WTC11 (cell line): ENCODE measurements at regions not wholly inside any gene's neighbourhood (a gene's known extent, or its start where the extent isn't known, plus 50 kb on each side); places are given as distances from the start of the nearest gene placed in this dataset.

Experiments
- ATAC-seq: fragments of 200-7000 bp; cut with Tn5 transposase; 2 replicates; pipeline ENCODE4 v1.10.0; 2021; ENCODE audit warnings: mild to moderate bottlenecking, moderate library complexity
- CTCF ChIA-PET: fragments of 300-600 bp; sonication (Branson Sonifier 250); formaldehyde crosslinking; loops from one replicate; lab custom pipeline; 2021; ENCODE audit warnings: antibody characterized with exemption; lab: Charles Lee
- POLR2A ChIA-PET: fragments of 350-600 bp; sonication (Branson Sonifier 250); formaldehyde crosslinking; loops from one replicate; lab custom pipeline; 2021; ENCODE audit warnings: antibody characterized with exemption; lab: Charles Lee
- DNase-seq: peaks from one replicate; pipeline ENCODE4 v3.0.0; 2021; ENCODE audit warnings: low spot score
- H3K27ac Mint-ChIP-seq: 2 replicates; pipeline ENCODE4 v1.8.0; 2021; ENCODE audit warnings: mixed read lengths
- H3K27me3 Mint-ChIP-seq: 2 replicates; pipeline ENCODE4 v1.8.0; 2021; ENCODE audit warnings: low read depth, mild to moderate bottlenecking, moderate library complexity, mixed read lengths
- H3K36me3 Mint-ChIP-seq: 2 replicates; pipeline ENCODE4 v1.8.0; 2021; ENCODE audit warnings: mixed read lengths
- H3K4me1 Mint-ChIP-seq: 2 replicates; pipeline ENCODE4 v1.8.0; 2022; ENCODE audit warnings: mixed read lengths
- H3K4me3 Mint-ChIP-seq: 2 replicates; pipeline ENCODE4 v1.8.0; 2021; ENCODE audit warnings: mild to moderate bottlenecking, moderate library complexity, mixed read lengths
- H3K9me3 Mint-ChIP-seq: 2 replicates; pipeline ENCODE4 v1.8.0; 2021; ENCODE audit warnings: mixed read lengths
- ATF1 ChIP-seq: sonication (generic); formaldehyde crosslinking; IDR thresholded peaks from 2 replicates; pipeline ENCODE4 v1.8.1; 2023; ENCODE audit warnings: mild to moderate bottlenecking, moderate library complexity, missing genetic modification reagents
- CREB1 ChIP-seq: sonication (generic); formaldehyde crosslinking; IDR thresholded peaks from 2 replicates; pipeline ENCODE4 v1.8.0; 2023; ENCODE audit warnings: mild to moderate bottlenecking, missing genetic modification reagents
- FOXJ3 ChIP-seq: sonication (generic); formaldehyde crosslinking; IDR thresholded peaks from 2 replicates; pipeline ENCODE4 v1.9.0; 2021; ENCODE audit warnings: missing genetic modification reagents, mild to moderate bottlenecking, borderline replicate concordance
- GABPB1 ChIP-seq: sonication (generic); formaldehyde crosslinking; IDR thresholded peaks from 2 replicates; pipeline ENCODE4 v1.8.1; 2023; ENCODE audit warnings: mild to moderate bottlenecking, missing genetic modification reagents
- IRF2 ChIP-seq: sonication (generic); formaldehyde crosslinking; IDR thresholded peaks from 2 replicates; pipeline ENCODE4 v1.8.0; 2022; ENCODE audit warnings: low read depth, missing genetic modification reagents, borderline replicate concordance
- KAT7 ChIP-seq: sonication (generic); formaldehyde crosslinking; IDR thresholded peaks from 2 replicates; pipeline ENCODE4 v1.8.1; 2023; ENCODE audit warnings: missing genetic modification reagents, mild to moderate bottlenecking, borderline replicate concordance
- NFYB ChIP-seq: sonication (generic); formaldehyde crosslinking; conservative IDR thresholded peaks from 2 replicates; pipeline ENCODE4 v1.8.0; 2022; ENCODE audit warnings: low read depth, missing genetic modification reagents
- OVOL2 ChIP-seq: fragments of 250-450 bp; sonication (Bioruptor Pico); IDR thresholded peaks from 2 replicates; pipeline ENCODE4 v1.9.0; 2021; ENCODE audit warnings: mild to moderate bottlenecking, borderline replicate concordance
- SMAD4 ChIP-seq: sonication (generic); formaldehyde crosslinking; IDR thresholded peaks from 2 replicates; pipeline ENCODE4 v1.8.0; 2022; ENCODE audit warnings: mild to moderate bottlenecking, missing genetic modification reagents
- TEAD4 ChIP-seq: sonication (generic); formaldehyde crosslinking; IDR thresholded peaks from 2 replicates; pipeline ENCODE4 v1.8.0; 2022; ENCODE audit warnings: mild to moderate bottlenecking, missing genetic modification reagents
- ZNF416 ChIP-seq: fragments of 250-450 bp; sonication (Bioruptor Pico); IDR thresholded peaks from 2 replicates; pipeline ENCODE4 v1.9.0; 2021; ENCODE audit warnings: mild to moderate bottlenecking, inconsistent platforms
- ZNF423 ChIP-seq: fragments of 250-450 bp; sonication (Bioruptor Pico); IDR thresholded peaks from 2 replicates; pipeline ENCODE4 v2.1.2; 2022; ENCODE audit warnings: mild to moderate bottlenecking, moderate library complexity
- ZNF671 ChIP-seq: fragments of 250-450 bp; sonication (Bioruptor Pico); IDR thresholded peaks from 2 replicates; pipeline ENCODE4 v1.8.0; 2021; ENCODE audit warnings: mild to moderate bottlenecking
- TF ChIP-seq, protein P1 (sequence below): sonication (generic); formaldehyde crosslinking; IDR thresholded peaks from 2 replicates; pipeline ENCODE4 v1.8.1; 2023; ENCODE audit warnings: mild to moderate bottlenecking, missing genetic modification reagents
- TF ChIP-seq, protein P2 (sequence below): fragments of 250-450 bp; sonication (Bioruptor Pico); IDR thresholded peaks from 2 replicates; pipeline ENCODE4 v1.9.0; 2021; ENCODE audit warnings: mild to moderate bottlenecking, borderline replicate concordance
- TF ChIP-seq, protein P3 (sequence below): sonication (generic); formaldehyde crosslinking; IDR thresholded peaks from 2 replicates; pipeline ENCODE4 v1.8.0; 2022; ENCODE audit warnings: mild to moderate bottlenecking, missing genetic modification reagents

DNA sequence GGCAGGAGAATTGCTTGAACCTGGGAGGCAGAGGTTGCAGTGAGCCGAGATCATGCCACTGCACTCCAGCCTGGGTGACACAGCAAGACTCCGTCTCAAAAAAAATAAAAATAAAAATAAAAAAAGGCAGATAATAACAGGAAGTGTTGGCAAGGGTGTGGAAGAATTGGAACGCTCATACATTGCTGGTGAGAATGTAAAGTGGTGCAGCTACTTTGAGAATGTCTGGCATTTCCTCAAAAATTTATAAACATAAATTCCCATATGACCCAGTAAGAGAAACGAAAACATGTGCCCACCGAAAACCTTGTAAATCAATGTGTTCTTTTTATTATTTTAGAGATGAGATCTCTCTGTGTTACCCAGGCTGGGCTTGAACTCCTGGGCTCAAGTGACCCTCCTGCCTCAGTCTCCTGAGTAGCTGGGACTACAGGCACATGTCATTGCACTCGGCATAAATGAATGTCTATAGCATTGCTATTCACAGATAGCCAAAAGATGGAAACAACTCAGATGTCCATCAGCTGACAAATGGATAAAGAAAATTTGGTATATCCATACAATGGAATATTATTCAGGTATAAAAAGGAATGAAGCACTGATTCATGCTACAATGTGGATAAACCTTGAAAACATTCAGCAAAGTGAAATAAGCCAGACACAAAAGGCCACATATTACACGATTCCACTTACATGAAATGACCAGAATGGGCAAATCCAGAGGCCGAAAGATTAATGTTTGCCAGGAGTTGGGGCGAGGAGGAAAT is 63.7 kb upstream of the PLAC1 start:
- TF ChIP-seq, protein P1, sequence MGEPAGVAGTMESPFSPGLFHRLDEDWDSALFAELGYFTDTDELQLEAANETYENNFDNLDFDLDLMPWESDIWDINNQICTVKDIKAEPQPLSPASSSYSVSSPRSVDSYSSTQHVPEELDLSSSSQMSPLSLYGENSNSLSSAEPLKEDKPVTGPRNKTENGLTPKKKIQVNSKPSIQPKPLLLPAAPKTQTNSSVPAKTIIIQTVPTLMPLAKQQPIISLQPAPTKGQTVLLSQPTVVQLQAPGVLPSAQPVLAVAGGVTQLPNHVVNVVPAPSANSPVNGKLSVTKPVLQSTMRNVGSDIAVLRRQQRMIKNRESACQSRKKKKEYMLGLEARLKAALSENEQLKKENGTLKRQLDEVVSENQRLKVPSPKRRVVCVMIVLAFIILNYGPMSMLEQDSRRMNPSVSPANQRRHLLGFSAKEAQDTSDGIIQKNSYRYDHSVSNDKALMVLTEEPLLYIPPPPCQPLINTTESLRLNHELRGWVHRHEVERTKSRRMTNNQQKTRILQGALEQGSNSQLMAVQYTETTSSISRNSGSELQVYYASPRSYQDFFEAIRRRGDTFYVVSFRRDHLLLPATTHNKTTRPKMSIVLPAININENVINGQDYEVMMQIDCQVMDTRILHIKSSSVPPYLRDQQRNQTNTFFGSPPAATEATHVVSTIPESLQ: no peak
- no peak for TF ChIP-seq OVOL2 (CRISPR knock-in tag)
- TF ChIP-seq, protein P2, sequence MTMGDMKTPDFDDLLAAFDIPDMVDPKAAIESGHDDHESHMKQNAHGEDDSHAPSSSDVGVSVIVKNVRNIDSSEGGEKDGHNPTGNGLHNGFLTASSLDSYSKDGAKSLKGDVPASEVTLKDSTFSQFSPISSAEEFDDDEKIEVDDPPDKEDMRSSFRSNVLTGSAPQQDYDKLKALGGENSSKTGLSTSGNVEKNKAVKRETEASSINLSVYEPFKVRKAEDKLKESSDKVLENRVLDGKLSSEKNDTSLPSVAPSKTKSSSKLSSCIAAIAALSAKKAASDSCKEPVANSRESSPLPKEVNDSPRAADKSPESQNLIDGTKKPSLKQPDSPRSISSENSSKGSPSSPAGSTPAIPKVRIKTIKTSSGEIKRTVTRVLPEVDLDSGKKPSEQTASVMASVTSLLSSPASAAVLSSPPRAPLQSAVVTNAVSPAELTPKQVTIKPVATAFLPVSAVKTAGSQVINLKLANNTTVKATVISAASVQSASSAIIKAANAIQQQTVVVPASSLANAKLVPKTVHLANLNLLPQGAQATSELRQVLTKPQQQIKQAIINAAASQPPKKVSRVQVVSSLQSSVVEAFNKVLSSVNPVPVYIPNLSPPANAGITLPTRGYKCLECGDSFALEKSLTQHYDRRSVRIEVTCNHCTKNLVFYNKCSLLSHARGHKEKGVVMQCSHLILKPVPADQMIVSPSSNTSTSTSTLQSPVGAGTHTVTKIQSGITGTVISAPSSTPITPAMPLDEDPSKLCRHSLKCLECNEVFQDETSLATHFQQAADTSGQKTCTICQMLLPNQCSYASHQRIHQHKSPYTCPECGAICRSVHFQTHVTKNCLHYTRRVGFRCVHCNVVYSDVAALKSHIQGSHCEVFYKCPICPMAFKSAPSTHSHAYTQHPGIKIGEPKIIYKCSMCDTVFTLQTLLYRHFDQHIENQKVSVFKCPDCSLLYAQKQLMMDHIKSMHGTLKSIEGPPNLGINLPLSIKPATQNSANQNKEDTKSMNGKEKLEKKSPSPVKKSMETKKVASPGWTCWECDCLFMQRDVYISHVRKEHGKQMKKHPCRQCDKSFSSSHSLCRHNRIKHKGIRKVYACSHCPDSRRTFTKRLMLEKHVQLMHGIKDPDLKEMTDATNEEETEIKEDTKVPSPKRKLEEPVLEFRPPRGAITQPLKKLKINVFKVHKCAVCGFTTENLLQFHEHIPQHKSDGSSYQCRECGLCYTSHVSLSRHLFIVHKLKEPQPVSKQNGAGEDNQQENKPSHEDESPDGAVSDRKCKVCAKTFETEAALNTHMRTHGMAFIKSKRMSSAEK (CRISPR knock-in tag): no peak
- no peak for TF ChIP-seq CREB1 (CRISPR knock-in tag)
- TF ChIP-seq NFYB (CRISPR knock-in tag): no peak
- TF ChIP-seq SMAD4 (CRISPR knock-in tag): no peak
- no peak for TF ChIP-seq ATF1 (CRISPR knock-in tag)
- no peak for TF ChIP-seq IRF2
- TF ChIP-seq ZNF423 (CRISPR knock-in tag): no peak
- TF ChIP-seq FOXJ3: no peak
- TF ChIP-seq ZNF416 (CRISPR knock-in tag): no peak
- TF ChIP-seq GABPB1 (CRISPR knock-in tag): no peak
- no peak for TF ChIP-seq TEAD4 (CRISPR knock-in tag)
- TF ChIP-seq KAT7 (CRISPR knock-in tag): no peak
- no peak for TF ChIP-seq ZNF671 (CRISPR knock-in tag)
- DNase-seq: no peak
- Mint-ChIP-seq H3K4me1 (peaks cover 23% of the 10 kb centered on the region), H3K27ac (no peak overlapping the region), H3K9me3 (peaks cover 6% of the 10 kb centered on the region), H3K36me3 (no peaks in the 10 kb centered on the region), H3K27me3 (no peaks in the 10 kb centered on the region), H3K4me3 (no peak overlapping the region)
- ChIA-PET POLR2A (no interaction called here), CTCF (no interaction called here)
- no peak for ATAC-seq

DNA sequence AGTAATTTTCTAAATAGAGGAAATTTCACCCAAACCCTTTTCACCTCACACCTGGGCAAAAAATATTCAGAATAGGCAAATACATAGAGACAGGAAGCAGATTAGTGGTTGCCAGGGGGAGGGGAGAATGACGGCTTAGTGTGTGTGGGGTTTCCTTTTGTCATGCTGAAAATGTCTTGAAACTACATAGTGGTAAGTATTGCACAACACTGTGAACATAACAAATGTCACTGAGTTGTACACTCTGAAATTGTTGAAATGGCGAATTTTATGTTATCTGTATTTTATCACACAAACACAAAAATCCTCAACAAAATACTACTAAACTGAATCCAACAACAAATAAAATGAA is 60.7 kb upstream of the PLAC1 start:
- DNase-seq (no peak), ATAC-seq (no peak)
- H3K4me1 Mint-ChIP-seq: peaks cover 41% of the 10 kb centered on the region
- H3K4me3 Mint-ChIP-seq: no peak overlapping the region
- no peaks in the 10 kb centered on the region for H3K27me3 Mint-ChIP-seq
- ChIA-PET CTCF (no interaction called here), POLR2A (no interaction called here)
- peaks cover 6% of the 10 kb centered on the region for H3K9me3 Mint-ChIP-seq
- TF ChIP-seq, protein P3, sequence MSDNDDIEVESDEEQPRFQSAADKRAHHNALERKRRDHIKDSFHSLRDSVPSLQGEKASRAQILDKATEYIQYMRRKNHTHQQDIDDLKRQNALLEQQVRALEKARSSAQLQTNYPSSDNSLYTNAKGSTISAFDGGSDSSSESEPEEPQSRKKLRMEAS: no peak
- no peaks in the 10 kb centered on the region for H3K36me3 Mint-ChIP-seq
- H3K27ac Mint-ChIP-seq: no peak overlapping the region
